HG03039 (cell line): ENCODE measurements at regions not wholly inside any gene's neighbourhood (a gene's known extent, or its start where the extent isn't known, plus 50 kb on each side); places are given as distances from the start of the nearest gene placed in this dataset.

Source experiments
- ATAC-seq: cut with Tn5 transposase; IDR thresholded peaks from one replicate; pipeline ENCODE4 v1.9.1; 2021; ENCODE audit warnings: mild to moderate bottlenecking, moderate library complexity; ENCODE audit not compliant: unreplicated experiment

GRCh38 chr3:176469694-176470205 lies 727.5 kb downstream of the TBL1XR1 start:
- no peak for ATAC-seq

GRCh38 chr3:176463610-176464009 lies 733.7 kb downstream of the TBL1XR1 start:
- ATAC-seq, result no peak

DNA sequence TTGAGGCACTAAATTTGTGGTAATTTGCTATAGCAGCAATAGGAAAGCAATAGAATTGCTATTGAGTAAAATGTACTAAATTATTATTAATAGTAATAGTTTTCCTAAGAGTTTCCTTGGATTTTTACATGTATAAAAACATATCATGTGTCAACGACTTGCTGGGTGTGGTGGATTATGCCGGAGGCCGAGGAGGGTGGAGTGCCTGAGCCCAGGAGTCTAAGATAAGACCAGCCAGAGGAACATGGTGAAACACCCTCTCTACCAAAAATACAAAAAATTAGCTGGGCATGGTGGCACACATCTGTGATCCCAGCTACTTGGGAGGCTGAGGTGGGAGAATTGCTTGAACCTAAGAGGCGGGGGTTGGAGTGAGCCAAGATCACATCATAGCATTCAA lies 749.9 kb downstream of the TBL1XR1 start:
- ATAC-seq, result no peak

- ATAC-seq, result no peak
Observed at GRCh38 chr3:176442326-176442725, 755.0 kb downstream of the TBL1XR1 start.

DNA sequence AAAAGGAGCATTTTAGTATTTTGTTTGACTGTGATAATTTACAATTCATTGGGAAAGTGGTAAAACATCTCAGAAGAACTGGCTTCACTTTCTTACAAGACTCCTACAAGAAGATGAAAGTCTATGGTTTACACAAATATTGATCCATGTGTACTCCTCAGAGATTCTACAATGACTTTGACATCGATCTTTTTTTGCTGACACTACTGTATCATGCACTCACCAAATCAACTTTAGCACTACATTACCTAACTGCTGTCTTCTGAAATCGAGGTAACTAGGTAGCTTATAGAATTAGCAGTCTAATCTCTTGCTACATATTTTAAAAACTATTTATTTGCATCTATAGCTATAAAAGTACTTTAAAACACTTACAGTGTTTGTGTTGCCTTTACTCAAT lies 757.6 kb downstream of the TBL1XR1 start:
- no peak for ATAC-seq

GRCh38 chr3:176431991-176432390 lies 765.3 kb downstream of the TBL1XR1 start:
- ATAC-seq, result no peak

GRCh38 chr3:176431038-176431418 lies 766.3 kb downstream of the TBL1XR1 start:
- no peak for ATAC-seq

GRCh38 chr3:176430244-176431037 lies 766.8 kb downstream of the TBL1XR1 start:
- ATAC-seq, result no peak

DNA sequence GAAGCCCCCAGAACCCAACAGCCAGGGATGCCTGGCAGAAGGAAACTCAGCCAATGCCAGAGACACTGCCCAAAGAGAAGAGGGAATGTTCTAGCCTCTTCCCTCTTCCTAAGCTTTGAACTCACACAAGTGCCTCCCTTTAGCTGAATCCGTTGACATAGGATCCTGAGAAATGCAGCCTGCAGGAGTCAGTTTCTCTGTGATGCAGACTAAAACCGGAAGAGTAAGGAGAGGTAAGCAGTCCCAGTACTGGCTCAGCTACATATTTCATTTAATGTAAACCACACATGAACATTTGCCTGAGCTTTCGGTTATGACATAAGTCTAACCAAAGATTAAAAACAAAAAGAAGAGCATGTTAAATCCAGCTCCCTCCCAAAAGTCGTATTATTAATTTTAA lies 768.7 kb downstream of the TBL1XR1 start:
- no peak for ATAC-seq

GRCh38 chr3:176426371-176426770 lies 770.9 kb downstream of the TBL1XR1 start:
- ATAC-seq, result no peak

DNA sequence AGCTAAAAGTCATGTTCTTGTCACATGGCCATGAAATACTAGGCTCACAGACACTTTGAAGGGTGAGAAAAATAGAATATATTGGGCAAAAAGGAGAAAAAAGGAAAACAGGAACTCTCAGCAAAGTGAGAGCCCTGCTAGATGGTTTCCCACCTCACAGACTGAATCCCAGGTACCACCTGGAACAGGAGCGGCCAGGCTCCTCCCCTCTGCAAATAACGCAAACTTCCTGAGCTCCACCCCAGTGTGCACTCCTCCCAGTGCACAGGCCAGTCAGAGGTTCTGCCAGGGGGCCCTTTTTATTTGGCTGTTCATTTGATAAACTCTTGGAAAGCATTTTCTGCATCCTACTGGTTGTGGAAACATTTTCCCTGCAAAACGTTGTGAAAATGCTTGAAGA lies 780.4 kb downstream of the TBL1XR1 start:
- no peak for ATAC-seq

- ATAC-seq, result no peak
Observed at GRCh38 chr3:176415661-176416295, 781.5 kb downstream of the TBL1XR1 start.

DNA sequence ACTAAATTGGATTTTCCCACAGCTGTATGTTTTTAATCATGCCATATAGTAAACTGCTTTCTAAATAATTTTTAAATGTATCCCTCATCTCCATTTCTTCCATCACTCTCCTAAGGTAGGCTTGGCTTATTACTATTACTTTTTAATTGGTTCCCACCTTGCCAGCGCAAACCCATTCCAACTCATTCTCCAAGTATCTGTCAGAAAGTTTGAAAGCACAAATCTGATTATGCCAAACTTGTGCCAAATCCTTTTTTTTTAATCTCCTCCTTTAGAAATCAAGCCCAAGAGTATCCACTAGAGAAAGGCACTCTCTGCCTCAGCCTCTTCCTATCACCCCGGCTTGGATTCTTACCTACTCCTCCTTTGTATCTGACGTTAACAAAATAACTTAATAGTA lies 784.5 kb downstream of the TBL1XR1 start:
- no peak for ATAC-seq

- no peak for ATAC-seq
Observed at GRCh38 chr3:176403531-176403930, 793.8 kb downstream of the TBL1XR1 start.

DNA sequence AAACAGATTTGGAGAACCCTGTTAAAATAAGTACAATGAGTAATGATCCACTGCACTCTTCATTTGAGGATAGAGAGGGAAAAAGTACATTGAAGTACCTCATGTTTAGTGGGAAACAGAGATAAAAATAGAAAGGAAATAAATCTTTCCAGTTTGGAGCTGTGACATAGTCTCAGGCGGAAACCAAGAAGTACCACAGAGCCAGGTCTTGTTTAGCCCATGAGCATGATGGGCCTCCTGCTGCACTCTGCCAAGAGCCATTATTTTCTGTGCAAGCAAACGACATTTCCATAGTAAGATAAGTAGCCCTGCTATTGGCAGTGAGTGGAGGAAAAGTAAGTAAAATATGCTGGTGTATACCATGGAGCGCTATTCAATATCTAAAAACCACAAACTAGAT lies 796.1 kb downstream of the TBL1XR1 start:
- ATAC-seq, result no peak

DNA sequence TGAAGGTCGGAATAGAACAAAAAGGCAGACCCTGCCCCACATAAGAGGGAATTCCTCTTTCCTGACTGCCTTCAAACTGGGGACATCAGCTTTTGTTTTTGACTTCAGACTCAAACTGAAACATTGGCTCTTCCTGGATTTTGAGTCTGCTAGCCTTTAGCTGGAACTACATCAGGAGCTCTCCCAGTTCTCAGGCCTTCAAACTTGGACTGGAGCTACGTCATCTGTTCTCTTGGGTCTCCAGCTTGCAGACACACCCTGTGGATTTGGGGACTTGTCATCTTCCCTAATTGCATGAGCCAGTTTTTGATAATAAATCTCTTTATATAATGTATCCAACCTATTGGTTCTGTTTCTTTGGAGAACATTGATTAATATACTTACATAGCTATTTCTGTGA lies 798.1 kb downstream of the TBL1XR1 start:
- ATAC-seq, result no peak

DNA sequence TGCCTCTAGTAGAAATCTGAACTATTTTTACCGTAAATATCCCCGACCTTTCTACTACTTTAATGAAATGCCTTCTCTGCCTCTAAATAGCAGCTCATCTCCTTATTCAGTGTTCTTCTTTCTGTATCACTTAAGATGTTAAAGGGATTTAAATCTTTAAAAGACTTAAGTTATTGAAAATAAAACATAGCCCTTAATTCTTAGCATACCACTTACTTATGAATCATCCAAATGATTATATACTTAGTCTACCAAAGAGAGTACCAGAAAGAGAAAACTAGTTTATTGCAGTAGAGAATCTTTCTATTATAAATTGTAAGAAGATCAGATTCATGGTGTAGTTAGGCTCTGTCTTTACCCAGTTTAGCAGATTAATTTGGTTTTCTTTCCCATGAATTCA lies 802.0 kb downstream of the TBL1XR1 start:
- no peak for ATAC-seq

- no peak for ATAC-seq
Observed at GRCh38 chr3:176378789-176379188, 818.5 kb downstream of the TBL1XR1 start.

- ATAC-seq, result no peak
Observed at GRCh38 chr3:176376531-176376930, 820.8 kb downstream of the TBL1XR1 start.

DNA sequence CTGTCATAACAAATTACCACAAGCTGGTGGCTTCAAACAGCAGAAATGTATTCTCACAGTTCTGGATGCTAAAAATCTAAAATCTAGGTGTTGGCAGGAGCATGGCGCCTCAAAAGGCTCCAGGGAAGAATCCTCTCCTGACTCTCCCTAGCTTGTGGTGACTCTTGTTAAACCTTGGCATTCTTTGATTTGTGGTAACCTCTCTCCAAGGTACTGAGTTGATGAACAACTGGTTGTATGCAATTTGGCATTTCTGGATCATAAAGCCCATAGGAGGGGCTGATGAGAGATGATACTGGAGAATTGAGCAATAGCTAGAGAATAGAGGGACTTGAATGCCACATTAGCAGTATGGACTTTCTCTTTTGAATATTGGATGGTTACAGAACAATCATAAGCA lies 821.8 kb downstream of the TBL1XR1 start:
- ATAC-seq, result no peak

GRCh38 chr3:176362191-176362731 lies 835.0 kb downstream of the TBL1XR1 start:
- ATAC-seq, result no peak

DNA sequence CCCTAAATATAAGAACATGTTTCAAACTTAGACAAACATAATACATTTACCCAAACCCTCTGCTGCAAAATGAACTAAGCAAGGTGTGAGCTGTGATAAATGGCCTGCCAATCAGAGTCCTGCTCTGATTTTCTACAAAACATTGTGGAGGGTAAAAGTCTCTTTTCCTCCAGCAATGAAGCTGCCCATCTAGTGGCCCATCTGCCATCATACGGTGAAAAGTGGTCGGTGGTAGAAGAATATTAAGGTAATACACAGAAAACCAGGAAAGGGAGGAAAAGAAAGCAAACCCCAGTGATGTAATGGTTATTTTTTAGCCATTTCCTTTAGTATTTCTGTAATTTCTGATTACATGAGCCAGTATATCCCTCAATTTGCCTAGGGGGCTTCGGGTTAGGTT lies 838.1 kb downstream of the TBL1XR1 start:
- no peak for ATAC-seq
